Left renal cortex interstitium (tissue), 4 donors: ENCODE measurements at regions not wholly inside any gene's neighbourhood (a gene's known extent, or its start where the extent isn't known, plus 50 kb on each side); places are given as distances from the start of the nearest gene placed in this dataset.

Experiments used
- DNase-seq, 4 donors: peaks; one replicate each; pipeline ENCODE4 v3.0.0-alpha.2; 2013; ENCODE audit warnings: low read depth in 4 of 4, low spot score in 2 of 4, missing footprints in 1 of 4

DNA sequence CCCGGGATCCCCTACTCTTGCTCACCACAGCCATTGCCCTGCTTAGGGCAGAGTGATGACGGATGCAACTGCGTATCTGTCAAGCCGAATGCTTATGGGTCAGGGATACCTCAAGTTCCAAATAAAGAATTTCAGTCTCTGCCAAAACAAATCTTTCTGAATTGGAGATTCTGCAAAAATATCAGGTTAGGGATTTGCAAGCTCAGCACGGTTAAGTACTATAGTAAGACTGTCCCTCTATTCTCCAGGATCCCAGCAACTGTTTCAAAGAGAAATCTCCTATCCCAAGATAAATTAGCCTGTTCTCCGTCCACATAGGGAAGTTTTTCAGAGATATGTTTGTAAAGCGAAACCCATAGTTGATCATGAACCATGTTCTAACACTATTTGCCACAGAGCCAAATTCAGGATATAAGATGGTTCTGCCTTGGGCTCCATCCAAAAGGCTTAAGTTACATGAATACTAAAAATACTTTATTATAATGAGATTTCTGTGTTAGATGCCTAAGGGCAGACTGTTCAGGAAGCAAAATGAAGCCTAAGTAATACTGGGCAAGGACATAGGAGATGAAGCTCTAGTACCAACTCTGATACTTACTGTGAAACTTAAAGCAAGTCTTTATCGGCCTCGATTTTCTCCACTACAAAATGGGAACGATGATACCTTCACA lies 100.1 kb upstream of the LPP start:
- DNase-seq = no peak

DNA sequence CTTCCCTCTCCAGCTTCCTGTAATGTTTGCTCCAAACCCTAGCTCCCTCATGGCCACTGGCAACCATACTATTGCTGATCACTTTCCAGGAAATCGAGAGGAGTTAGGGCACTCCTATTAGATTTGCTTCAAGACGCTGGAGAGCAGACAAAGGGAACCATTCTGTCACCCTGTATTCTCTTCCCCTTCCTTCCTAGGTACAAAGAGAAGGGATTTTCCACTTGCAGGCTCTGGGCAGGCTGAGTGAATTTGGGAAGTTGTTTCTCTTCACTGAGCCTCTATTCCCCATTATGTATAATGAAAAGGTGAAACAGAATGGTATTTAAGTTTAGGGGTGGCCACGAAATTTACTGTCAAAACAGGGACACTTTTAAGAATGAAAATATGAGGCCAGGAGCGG lies 99.4 kb upstream of the LPP start:
- DNase-seq = no peak

DNA sequence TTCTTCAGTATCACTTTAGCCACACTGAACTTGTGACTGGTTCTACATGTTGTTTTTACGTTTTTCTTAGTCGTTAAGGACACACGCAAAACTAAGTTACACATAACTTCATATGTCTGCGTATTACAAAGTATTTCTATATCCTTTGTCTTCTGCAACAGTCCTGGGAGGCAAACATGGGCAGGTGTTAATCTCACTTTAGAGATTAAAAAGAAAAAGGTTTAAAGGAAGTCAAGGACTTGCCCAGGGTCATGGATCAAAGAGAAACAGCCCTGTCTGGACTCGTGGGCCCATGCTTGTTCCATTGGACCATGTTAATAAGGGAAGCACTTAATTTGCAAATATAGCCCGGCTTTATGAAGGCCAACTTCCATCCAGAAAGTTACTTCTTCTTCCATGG lies 98.6 kb upstream of the LPP start:
- DNase-seq = no peak

DNA sequence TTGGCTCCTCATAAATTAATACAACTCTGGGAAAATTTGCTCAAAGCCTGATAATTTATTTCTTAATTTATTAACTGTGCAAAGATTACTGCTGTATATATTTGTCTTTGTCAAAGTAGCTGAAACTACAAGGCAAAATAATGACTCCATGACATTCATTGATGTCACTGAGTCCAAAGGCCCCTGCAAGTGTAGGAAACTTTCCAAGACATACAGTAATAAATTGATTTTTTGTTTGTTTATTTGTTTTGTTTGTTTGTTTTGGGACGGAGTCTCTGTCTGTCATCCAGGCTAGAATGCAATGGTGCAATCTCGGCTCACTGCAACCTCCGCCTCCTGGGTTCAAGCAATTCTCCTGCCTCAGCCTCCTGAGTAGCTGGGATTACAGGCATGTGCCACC lies 96.8 kb upstream of the LPP start:
- no peak for DNase-seq

DNA sequence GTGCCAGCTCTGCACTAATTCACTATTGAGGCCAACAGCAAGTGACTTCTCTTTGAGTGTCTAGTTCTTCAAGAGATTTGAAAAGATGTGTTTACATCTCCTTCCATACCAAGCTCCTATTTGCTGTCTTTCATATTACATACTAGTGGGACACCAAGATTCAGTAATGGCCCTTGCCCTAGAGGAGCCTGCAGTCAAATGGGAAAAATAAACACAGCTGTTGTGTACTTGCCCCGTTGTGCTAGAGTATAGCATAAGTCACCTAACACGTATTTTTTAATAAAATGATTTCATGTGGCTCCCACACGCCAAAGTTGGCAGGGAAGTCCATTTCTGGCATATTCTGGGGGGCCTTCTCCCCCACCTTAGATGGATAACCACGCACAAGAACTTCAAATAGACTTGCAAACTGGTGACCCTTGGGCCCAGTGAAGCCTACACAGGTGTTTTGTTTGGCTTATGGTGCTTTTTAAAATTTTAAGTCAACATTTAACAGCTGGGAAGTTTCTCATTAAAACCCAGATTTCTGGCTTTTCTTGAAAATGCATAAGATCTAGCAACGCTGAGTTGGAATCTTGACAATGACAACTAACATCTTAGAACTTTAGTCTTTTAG lies 95.3 kb upstream of the LPP start:
- no peak for DNase-seq

DNA sequence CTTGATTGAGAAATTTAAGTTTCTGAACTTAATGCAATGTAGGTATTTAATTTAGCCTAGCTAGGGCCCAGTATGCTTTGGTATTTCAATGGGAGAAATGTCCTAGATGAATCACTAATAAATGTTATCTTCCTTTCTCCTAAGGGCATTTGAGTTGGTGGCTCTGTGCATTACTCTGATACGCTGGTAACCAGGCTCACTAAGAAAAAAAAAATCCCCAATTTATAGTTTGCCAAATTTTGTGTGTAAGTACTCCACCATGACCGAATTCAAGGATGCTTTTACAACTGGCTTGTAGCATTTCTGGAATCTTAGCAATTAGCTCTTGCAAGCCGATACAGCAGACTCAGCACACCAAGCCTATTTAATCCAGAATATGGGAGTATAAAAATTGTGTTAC lies 94.6 kb upstream of the LPP start:
- no peak for DNase-seq

DNA sequence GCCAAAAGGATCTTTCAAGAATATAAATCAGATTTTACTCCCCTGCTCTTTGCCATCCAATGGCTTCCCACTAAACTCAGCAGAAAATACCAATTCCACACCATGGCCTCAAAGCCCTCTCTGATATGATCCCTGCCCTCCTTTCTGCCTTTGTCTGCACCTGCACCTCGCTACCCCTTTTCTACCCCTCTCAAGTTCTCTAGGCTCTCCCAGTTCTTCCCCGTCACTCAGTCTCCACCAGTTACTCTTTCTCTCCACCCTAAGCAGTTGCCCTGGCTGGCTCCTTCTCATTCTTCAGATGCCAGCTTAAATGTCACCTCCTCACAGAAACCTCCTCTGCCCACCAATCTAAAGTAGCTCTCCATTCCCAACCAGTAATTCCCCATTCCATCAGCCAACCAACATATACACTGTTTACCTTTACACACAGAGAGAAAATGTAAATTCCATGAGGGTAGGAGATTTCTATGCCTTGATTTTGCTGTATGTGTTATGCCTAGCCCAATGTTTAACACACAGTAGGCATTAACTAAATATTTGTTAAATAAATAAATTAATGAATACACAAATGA lies 93.6 kb upstream of the LPP start:
- DNase-seq = no peak

DNA sequence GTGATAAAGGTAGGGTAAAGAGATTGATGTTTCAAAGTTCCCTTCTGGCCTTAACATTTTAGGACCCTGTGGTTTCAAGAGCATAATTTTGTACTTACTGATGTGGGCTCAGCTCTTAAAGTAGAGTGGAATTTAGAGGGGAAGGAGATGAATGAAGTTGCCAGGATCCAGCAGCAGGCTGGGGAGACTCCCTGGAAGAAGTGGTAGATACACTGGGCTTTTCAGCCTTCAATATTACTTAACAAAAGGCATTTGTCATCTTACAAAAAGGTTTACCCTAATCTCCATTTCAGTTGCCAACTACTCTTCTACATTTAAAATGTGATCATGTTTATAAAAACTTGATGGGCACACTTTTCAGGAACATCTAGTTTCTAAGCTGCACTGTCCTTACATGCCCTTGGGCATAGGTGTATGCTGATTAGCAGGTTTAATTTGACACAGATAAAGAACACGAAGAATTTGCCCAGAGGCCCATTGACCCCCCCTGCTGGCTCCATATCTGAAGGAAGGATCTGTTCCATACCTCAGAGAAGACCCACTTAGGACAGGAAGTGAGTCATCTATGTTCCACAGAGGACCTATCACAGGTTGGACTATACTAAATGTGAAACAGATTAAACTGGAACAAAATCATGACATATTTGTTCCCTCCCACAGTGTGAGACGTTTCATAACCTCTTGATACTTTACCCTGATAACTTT lies 93.0 kb upstream of the LPP start:
- DNase-seq = no peak

DNA sequence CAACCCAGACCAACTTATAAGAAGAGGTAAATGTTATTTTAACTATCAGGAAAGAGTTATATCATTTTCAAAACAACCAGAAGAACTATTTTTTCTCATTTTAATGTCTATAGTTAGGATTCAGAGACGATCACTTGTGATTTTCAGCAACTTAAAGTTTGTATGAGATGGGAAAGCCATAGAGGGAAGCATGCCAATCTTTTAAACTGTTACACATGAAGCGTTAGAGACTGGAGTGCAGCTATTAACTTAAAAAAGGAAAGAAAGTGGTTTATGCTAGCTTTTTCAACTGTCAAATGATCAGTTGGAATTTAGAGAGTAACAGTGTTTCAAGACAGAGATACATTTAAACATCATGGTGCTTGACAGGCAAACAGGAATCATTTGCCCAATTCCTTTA lies 91.7 kb upstream of the LPP start:
- DNase-seq = no peak

DNA sequence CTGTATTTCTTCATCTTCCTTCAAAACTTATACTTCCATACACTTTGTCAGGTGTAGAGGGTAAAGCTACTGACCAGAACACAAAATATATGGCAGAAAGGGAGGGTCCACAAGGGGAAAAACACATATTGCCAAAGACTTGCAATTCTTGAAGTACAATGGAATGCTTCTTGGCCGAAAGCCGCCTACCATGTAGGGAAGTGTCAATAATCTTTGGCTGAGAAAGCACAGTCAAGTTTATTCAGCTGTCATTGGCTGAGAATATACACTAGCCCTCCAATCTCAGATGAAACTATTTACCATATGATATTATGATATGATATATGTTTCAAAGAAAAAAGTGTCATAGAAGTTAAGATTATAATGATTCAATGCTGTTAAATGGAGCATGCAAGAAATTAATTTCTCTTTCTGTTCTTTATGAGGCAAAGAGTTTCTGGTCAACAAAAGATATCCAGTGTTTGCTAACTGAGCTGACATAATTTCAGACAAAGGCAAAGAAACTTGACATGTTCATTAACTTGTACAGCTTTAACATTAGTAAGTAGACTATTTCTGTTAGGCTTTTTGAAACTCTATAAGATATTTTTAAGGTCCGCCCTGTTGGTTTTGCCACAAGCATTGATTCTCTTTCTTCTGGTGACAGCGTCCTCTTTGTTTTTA lies 89.0 kb upstream of the LPP start:
- no peak for DNase-seq

DNA sequence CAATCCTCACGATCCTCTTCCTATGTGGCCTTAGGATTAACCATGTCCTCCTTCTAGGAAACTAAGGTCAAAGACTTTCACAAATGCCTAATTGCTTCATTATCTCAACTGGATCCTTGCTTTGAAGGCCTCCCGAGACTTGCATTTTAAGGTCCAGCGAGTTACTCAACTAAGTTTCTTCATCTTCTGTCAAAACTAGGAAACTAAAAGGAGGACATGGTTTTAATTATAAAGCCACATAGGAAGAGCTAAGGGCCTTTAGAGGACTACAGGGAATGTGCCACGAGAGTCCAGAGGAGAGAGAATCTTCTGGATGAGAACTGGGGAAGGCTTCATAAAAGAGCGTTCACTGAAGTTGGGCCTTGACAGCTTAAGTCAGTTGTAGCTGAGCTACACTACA lies 87.8 kb upstream of the LPP start:
- DNase-seq = no peak

DNA sequence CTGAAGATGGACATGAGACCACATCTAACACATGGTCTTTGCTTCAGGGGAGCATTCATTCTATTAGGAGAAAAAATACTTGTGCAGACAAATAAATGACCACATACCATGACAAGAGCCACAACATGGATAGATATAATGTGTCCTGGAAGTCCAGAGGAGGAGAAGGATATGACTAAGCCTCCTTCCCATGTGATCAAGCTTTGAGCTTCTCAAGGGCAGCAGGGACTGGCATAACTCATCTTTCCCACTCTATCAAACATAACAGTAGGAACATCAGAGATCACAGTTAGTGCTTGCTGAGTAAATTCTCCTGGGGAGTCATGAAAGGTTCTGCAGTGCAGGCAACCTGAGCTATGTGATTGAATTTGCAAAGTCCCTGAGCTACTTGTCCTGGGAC lies 86.0 kb upstream of the LPP start:
- no peak for DNase-seq

DNA sequence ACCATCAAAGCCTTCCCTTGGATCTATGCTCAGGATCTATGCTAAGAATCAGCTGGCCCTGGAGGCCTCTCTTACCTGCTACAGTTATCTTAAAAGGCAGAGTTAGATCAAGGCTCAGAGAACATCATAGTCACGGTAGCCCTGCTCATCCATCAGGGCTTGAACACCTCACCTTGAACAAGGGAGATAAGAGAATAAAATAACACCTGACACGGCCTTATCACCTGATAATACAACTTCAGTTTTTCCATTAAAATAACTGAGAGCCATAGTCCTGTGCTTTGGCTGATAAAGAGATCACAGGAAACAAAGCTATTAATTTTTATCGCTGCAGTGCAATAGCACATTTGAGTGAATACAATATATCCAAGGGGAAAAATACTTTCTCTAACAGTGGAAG lies 85.6 kb upstream of the LPP start:
- DNase-seq = no peak

DNA sequence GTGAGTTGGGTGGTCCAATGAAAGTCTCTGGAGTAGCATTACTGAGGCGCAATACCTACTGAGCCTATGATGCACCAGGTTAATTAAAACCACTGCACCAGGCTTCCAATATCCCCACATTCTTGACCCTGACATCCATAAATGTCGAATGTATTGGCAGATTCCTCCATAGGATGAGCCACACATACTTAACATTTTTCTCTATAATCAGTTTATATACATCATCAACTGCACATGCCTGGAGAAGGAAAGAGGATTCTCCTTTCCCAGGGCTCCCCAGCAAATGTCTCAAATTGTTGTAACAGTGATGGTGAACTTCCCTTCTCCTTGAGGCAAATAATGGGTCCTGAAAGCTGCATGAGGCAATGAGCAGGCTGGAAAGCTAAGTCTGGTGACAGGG lies 82.3 kb upstream of the LPP start:
- no peak for DNase-seq

DNA sequence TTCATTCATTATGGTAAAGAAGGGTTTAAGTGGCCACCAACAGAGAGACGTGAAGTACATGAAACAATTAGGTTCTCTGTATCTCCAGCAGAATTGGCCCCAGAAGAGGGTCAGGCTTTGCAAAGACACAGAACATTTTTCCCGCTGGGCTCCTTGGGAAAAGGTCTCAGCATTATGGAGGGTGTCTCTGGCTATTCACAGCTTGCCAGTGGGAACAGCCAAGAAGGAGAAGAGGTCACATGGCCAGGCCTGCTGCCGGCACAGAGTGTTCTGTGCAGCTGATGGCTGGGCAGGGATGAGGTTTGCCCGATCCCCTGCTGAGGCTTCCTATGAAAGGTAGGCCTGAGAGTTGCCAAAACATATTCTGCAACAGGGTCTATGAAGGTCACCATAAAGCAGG lies 77.8 kb upstream of the LPP start:
- no peak for DNase-seq

DNA sequence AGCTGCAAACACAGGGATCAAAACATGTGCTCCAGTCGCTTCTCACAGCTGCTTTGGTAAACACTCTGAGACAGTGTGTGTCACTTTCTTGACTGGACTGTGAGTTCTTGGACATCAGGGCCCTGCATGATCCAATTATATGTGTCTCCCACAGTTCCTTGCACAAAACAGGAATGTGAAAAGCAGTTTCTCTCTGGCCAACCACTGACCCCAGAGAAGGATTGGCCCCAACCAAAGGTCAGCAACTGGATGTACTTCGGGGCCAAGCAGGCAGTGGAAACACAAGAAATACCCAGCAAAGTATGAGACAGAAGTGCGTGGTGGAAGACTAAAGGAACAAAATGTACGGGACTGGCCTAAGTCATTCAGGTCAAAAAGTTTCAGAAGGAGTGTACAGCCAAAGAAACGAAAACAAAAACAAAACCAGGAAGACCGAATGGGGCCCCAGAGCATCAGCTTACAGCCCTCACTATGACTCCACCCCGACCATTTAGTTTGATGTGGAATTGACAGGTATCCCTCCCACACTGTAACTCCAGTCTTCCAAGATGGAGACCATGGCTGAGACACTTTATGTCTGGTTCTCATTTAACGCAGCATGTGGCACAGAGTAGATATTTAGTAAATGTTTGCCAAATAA lies 76.7 kb upstream of the LPP start:
- no peak for DNase-seq

DNA sequence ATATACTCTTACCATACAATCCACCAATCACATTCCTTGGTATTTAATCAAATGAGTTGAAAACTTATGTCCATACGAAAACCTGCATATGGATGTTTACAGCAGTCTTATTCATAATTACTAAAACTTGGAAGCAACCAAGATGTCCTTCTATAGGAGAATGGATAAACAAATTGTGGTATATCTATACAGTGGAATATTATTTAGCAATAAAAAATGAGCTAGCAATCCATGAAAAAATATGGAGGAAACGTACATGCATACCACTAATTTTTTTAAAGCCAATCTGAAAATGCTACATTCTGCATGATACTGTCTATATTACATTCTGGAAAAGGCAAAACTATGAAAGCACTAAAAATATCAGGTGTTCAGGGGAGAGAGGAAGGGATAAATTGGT lies 73.9 kb upstream of the LPP start:
- DNase-seq = no peak

DNA sequence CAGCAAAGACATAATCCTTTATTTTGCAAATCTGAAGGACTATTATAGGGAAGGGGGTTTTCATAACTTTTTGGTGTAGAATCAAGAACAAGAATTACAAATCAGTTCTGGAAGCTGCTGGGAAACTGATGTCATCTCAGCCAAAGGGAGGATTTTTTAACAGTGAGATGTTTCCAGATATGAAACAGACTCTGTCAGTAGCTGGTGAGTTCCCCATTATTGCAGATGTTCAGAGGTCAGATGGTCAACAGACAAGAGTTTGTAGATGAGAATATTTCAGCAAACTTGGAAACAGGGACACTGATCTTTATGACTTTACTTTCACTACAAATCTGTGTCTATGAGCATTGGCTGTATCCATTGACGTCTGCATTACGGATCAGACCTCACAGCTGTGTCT lies 71.9 kb upstream of the LPP start:
- DNase-seq = no peak

DNA sequence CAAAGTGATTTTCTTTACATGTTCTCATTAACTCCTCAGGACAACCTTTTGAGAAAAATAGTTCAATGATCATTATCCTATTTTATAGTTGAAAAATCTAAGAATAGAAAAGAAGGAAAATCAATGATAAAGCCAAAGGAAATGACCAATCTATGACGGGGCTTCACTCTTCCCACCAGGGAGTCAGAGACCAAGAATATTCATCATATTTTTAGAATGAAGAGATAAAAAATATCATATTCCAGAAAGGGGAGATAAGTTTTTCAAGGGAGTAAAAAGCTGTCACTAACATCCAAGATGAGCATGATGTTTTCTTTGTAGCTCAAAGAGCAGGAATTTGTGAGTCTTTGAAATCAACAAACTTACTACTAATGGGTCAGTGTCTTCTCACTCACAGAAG lies 71.5 kb upstream of the LPP start:
- DNase-seq = no peak

DNA sequence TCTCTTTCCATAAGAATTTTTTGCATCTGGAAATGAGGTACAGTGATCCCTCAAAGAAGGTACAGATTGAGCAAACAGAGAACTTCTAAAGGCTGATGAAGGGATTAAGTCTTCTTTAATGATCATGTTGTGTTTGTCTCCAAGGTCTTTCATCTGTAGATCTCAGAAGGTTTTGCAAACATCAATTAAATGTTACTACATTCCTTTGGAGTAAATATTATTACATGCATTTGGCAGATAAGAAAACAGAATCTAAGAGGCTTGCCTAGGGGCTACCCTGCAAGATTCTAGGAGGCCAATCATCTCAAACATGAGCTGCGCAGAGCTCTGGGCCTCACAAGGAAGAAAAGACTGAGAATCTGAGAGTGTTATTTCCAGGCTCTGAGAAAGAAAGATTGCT lies 70.9 kb upstream of the LPP start:
- DNase-seq = no peak
